ENCODE measurements at regions not wholly inside any gene's neighbourhood (a gene's known extent, or its start where the extent isn't known, plus 50 kb on each side); places are given as distances from the start of the nearest gene placed in this dataset.
A peak's percentile ranks its signal among the peaks of the same experiment; 100 is the strongest.

DNA sequence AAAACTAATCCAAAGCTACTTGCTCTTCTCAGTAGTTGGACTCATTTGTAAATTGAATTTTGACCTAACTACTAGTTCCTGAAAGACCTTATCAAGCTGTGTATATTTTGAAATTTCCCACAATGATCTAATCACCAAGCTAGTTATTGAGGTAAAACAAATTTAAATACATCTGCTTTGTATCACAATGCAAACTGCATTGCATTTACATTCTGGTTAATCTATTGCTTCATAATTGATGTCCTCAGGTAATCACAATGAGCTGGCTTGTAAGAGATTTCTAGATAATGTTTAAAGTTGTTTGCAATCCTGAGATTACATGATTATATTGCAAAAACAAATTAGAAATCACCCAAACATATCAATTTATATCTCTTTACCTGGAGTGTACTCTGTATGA, 848.8 kb downstream of the HACE1 start:
- peak; percentile 93; the same call in 1 of the 2 replicates for TF ChIP-seq GATA3 (IDR thresholded peaks at IDR 0.05; ENCODE audit: low read depth, low read length)
- no peak for TF ChIP-seq GATA2 (IDR thresholded peaks at IDR 0.05; ENCODE audit: low read depth, low read length)

DNA sequence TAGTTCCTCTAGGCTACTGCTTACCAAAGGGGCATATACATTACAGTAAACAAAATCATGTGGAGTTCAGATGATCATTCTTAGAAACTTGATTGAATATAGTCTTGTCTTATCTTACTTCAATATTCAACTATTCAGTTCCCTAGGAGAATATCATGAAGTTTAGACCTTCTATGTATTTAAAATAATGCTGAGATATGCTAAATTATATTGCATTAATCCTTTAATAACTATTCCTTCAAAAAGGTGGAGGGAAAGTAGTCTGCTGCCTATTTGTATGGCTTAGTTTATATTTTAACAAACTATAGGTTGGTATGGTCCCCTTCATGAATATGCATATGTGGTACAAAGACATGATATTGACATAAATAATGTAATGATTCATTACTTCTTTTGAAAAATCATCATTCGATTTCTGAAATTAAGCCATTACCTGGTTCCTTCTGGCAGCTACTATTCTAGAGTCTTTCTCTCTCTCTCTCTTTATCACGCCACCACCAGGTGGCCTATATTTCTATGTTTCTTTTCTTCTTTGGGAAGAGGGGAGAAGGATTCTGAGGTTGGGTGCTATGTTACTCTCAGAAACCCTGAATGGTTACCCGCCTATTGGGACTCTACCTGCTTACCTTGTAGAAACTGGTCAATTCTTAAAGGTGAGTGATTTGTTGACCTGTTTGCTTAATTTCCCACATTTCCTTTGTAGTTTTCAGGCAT, 855.8 kb downstream of the HACE1 start:
- TF ChIP-seq GATA3 (IDR thresholded peaks at IDR 0.05; ENCODE audit: low read depth, low read length), result no peak
- TF ChIP-seq GATA2 (IDR thresholded peaks at IDR 0.05; ENCODE audit: low read depth, low read length), result no peak

DNA sequence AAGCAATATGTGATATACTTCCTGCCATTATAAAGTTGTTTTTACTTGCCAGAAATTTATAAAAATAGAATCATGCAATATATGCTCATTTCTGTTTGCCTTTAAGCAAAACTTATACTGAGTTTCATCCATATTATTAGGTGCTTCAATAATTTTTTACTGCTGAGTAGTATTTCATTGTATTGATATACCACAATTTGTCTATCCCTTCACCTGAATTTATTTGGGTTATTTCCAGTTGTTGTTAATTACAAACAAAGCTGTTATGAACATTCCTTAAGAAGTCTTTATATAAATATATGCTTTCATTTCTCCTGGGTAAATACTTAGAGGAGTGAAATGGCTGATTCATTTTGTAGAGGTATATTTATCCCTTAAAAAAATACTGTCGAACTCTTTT, 864.1 kb downstream of the HACE1 start:
- TF ChIP-seq GATA2 (IDR thresholded peaks at IDR 0.05; ENCODE audit: low read depth, low read length), result no peak
- no peak for TF ChIP-seq GATA3 (IDR thresholded peaks at IDR 0.05; ENCODE audit: low read depth, low read length)

DNA sequence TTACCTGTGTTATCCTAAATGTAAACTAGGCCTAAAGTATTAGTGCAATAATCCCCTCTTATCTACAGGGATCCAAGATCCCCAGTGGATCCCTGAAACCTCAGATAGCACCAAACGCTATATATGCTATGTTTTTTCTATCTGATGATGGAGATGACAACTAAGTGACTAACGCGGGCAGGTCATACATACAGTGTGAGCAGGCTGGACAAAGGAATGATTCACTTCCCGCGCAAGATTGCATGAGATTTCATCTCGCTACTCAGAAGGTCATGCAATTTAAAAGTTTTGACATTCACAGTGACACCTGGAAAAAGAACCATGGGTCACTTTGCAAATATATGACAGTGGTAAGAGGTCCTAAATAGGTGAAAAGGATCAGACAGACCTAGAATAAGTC, 875.9 kb downstream of the HACE1 start:
- no peak for TF ChIP-seq GATA3 (IDR thresholded peaks at IDR 0.05; ENCODE audit: low read depth, low read length)
- TF ChIP-seq GATA2 (IDR thresholded peaks at IDR 0.05; ENCODE audit: low read depth, low read length), result no peak

DNA sequence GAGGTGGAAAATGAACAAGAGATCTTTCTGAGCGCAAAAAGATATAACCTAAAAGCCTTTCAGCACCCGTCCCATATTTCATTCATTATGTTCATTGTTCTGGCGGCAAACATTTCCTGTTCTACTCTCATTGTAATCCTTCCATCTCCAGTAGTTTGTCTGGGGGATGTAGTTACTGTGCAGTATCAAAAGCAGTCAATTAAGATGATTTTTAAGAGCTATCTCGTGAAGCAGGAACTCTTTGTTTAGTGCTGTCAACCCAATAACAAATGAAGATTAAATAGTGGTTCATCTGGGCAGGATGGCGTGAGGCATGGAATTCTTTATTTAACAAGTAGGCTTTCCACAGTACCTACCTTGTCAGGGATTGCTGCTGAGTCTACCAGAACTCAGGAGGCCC, 876.7 kb downstream of the HACE1 start:
- TF ChIP-seq GATA3 (IDR thresholded peaks at IDR 0.05; ENCODE audit: low read depth, low read length) (peak; percentile 94), GATA2 (IDR thresholded peaks at IDR 0.05; ENCODE audit: low read depth, low read length) (peak; percentile 90)

DNA sequence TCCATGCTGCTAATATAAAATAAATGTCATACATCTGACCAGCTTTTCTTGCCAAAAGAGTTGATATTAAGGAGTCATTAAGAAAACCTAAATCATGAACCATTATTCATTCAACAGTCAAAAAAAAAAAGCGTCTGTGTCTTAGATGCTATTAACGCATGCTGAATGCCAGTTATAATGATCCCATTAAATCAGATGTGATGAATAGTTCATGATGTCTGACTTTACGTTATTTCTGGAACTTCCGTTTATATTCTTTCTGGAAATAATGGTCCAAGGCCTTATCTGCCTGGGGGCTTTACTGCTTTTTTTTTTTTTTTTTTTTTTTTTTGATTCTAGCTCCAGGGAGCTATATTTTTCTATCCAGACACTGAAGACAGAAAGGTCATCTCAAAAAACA, 877.1 kb downstream of the HACE1 start:
- TF ChIP-seq GATA3 (IDR thresholded peaks at IDR 0.05; ENCODE audit: low read depth, low read length) (no peak), GATA2 (IDR thresholded peaks at IDR 0.05; ENCODE audit: low read depth, low read length) (no peak)

DNA sequence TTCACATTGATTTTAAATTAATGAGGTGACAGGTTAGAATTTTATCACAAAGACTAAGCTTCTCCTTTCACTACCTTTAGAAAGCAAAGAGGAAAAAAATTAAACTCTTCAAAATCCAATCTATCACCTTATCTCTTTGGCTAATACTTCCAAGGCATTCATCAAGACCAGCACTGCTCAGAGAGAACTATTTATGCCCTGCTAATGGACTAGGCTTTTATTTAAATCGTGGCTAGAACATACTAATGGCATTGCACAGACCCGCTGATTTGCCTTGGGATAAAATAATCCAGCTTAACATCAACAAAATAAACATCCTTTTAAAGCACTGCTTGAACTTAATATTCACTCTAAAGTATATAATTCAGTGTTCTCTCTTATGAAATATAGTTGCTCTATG, 880.4 kb downstream of the HACE1 start:
- no peak for TF ChIP-seq GATA2 (IDR thresholded peaks at IDR 0.05; ENCODE audit: low read depth, low read length)
- TF ChIP-seq GATA3 (IDR thresholded peaks at IDR 0.05; ENCODE audit: low read depth, low read length), result no peak

DNA sequence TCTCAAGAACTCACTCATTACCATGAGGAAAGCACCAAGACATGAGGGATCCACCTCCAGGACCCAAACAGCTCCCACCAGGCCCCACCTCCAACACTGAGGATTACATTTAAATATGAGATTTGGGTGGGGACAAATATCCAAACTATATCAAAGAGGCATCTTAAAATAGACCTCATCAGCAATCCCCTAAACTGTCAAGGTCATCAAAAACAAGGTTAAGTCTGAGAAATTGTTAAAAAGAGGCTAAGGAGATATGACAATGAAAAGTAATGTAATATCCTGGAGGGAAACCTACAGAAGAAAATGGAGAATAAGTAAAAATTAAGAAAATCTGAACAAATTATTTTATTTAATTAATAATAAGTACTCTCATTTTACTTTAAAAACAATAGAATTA, 922.3 kb downstream of the HACE1 start:
- TF ChIP-seq GATA3 (IDR thresholded peaks at IDR 0.05; ENCODE audit: low read depth, low read length) (no peak), GATA2 (IDR thresholded peaks at IDR 0.05; ENCODE audit: low read depth, low read length) (no peak)

DNA sequence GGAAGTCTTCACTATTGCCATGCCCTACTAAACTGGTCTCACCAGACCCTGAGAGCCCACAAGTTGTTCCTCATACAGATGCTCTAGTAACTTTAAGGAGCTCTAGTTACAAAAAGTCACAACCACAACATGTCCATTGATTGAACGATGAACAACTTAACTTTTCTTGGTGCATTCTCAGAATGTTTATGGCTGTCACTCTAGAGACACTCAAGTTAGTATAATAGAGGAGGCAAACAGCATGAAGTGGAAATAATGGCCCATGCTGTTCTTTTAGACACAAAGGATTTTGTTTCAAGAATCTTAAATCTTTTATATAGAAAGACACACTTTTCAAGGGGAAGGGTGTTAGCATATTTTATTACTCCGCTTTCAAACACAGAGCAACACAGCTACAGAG, 934.4 kb downstream of the HACE1 start:
- TF ChIP-seq GATA2 (IDR thresholded peaks at IDR 0.05; ENCODE audit: low read depth, low read length), result no peak
- no peak for TF ChIP-seq GATA3 (IDR thresholded peaks at IDR 0.05; ENCODE audit: low read depth, low read length)

DNA sequence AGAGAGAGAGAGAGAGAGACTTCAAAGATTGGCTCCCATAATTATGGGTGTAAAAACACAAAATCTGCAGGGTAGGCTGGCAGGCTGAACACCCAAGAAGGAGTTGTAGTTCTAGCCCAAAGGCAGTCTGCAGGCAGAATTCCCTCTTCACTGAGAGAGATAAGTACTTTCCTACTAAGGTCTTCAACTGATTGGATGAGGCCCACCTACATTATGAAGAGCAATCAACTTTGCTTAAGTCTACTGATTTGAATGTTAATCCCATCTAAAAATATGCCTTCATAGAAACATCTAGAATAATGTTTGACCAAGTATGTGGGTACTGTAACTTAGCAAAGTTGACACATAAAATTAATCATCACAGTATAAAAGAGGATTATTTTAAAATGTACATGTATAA, 949.7 kb downstream of the HACE1 start:
- TF ChIP-seq GATA3 (IDR thresholded peaks at IDR 0.05; ENCODE audit: low read depth, low read length) (no peak), GATA2 (IDR thresholded peaks at IDR 0.05; ENCODE audit: low read depth, low read length) (no peak)

DNA sequence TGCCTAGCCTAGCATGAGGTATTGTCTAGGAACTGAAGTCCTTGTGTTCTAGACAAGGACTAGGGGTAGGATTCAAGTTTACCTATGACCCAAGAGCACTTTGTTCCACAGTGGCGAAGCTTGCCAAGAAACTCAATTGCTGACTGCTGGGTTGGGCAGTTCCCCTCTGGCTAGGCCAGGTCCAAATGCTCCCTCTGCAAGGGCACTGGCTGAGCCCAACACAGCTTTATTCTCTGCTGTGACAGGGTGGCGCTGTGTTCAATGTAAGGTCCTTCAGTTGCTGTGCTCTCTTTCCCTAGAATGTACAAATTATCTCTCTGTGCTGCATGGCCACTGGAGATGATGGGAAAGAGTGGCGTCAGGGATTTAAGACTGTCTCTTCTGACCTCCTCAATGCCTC, 950.8 kb downstream of the HACE1 start:
- TF ChIP-seq GATA2 (IDR thresholded peaks at IDR 0.05; ENCODE audit: low read depth, low read length) (no peak), GATA3 (IDR thresholded peaks at IDR 0.05; ENCODE audit: low read depth, low read length) (no peak)

DNA sequence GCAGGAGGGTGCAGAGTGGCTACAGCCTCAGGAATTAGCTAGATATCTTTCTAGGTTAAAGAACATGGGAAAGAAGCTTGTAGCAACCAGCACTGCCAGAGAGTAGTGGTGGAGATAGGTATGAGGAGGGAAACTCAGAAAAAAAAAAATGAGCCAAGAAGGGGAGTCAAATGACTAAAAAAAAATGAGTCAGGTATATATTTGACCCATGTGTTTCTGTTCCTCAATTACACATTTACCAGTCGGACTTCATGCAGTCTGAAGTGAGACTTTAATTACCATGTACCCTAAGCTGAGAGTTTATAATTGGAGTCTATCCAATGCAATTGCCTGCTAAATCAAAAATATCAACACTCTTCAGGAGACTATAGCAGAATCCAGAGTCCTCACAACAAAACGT, 964.6 kb downstream of the HACE1 start:
- TF ChIP-seq GATA2 (IDR thresholded peaks at IDR 0.05; ENCODE audit: low read depth, low read length) (no peak), GATA3 (IDR thresholded peaks at IDR 0.05; ENCODE audit: low read depth, low read length) (no peak)

DNA sequence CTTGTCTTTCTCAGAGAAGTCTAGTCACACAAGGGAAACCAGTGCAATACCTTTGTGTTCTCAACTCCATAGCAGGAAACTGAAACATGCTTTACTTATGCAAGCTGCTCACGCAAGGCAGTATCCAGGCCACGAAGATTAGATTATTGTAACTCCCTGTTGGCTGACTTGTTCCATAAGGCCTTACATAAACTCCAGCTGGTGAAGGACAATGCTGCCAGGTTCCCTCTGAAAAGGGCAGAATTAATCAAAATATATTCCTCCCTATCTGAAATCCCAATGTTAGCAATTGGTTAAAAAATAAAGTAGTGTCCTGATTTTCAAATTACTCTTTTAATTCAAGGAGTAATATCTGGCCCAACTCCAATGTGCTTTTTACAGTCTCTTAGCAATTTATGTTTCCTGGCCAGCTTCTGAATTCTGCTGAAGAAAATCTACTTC, 966.6 kb downstream of the HACE1 start:
- TF ChIP-seq GATA2 (IDR thresholded peaks at IDR 0.05; ENCODE audit: low read depth, low read length) (no peak), GATA3 (IDR thresholded peaks at IDR 0.05; ENCODE audit: low read depth, low read length) (no peak)

DNA sequence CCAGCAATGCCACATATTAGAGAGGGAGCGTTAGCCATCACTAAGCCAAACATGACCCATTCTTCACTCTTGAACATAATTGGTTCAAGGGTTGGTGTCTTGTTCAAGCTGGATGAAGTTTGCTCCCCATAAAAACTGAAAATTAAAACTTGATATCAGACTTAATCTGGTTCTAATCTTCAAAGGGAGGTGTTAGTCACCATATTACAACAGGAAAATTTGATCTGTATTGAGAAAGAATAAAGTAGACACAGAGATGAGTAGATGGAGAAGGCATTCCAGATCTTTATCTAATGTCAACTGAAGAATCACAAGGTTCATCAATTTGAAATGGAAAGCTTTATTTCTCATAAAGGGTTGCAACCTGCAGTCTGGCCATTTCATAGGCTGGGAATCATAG, 972.8 kb downstream of the HACE1 start:
- TF ChIP-seq GATA3 (IDR thresholded peaks at IDR 0.05; ENCODE audit: low read depth, low read length) (no peak), GATA2 (IDR thresholded peaks at IDR 0.05; ENCODE audit: low read depth, low read length) (no peak)

DNA sequence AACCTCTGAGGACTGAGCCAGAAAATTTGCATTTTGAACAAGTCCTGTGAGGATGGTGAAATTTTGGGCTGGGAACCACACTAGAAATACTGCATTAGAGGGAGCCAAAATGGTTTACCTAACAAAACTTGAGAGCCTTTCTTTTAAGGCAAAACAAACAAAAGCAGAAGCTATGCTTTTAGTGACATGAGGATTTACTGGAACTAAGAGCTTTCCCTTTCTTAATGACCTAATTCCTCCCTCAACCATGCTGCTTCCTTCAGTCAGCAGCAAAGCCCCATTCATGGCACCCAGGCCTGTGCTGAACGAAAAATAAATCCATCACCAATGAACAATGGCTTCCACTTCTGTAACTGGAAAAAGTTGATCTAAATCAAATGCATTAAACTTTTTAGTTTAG, 974.3 kb downstream of the HACE1 start:
- no peak for TF ChIP-seq GATA3 (IDR thresholded peaks at IDR 0.05; ENCODE audit: low read depth, low read length)
- no peak for TF ChIP-seq GATA2 (IDR thresholded peaks at IDR 0.05; ENCODE audit: low read depth, low read length)

DNA sequence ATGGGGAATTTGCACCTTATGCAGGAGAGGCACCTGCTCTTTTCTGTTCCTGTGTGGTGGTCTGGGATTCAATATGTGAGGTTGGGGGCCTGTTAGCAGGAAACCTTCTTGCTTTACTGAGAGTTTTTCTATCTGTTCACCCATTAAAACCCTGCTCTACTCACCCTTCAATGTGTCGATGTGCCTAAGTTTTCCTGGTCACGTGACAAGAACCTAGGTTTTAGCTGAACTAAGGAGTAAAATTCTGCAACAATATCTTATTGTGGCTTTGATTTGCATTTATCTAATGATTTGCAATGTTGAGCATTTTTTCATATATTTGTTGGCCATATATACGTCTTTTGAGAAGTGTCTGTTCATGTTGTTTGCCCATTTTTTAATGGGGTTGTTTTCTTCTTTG, 979.9 kb downstream of the HACE1 start:
- TF ChIP-seq GATA2 (IDR thresholded peaks at IDR 0.05; ENCODE audit: low read depth, low read length), result no peak
- no peak for TF ChIP-seq GATA3 (IDR thresholded peaks at IDR 0.05; ENCODE audit: low read depth, low read length)

Data from SH-SY5Y (cell line).